OCI-LY7 (cell line): ENCODE measurements at regions not wholly inside any gene's neighbourhood (a gene's known extent, or its start where the extent isn't known, plus 50 kb on each side); places are given as distances from the start of the nearest gene placed in this dataset.

Experiments used
- BruUV-seq: library from RNA; stranded (reverse); fragments of 400-500 nt; replicated peaks from 2 replicates; lab custom pipeline; 2021; lab: Mats Ljungman, UMichigan
- CTCF ChIA-PET: fragments of 300-600 bp; sonication (Branson Sonifier 250); formaldehyde crosslinking; loops from one replicate; lab custom pipeline; 2022; ENCODE audit warnings: antibody characterized with exemption; ENCODE audit not compliant: unreplicated experiment; lab: Charles Lee
- POLR2A ChIA-PET: fragments of 300-600 bp; sonication (Branson Sonifier 250); formaldehyde crosslinking; loops from one replicate; lab custom pipeline; 2022; ENCODE audit warnings: antibody characterized with exemption; lab: Charles Lee
- DNase-seq: peaks from one replicate; pipeline ENCODE4 v3.0.0-alpha.2; 2015; ENCODE audit warnings: low spot score
- H2AFZ ChIP-seq: fragments of 200-600 bp; sonication (generic), shearing (Covaris generic); 2 replicates; pipeline ENCODE4 v1.6.1; 2014; ENCODE audit warnings: mild to moderate bottlenecking, antibody characterized with exemption, low read length, moderate library complexity
- H3K27ac ChIP-seq: fragments of 200-600 bp; sonication (generic); 2 replicates; pipeline ENCODE4 v1.5.1; 2014; ENCODE audit warnings: mixed run types, low read depth, mild to moderate bottlenecking, moderate library complexity, low read length, inconsistent platforms; ENCODE audit not compliant: poor library complexity, severe bottlenecking
- H3K36me3 ChIP-seq: fragments of 200-600 bp; sonication (generic); 2 replicates; pipeline ENCODE4 v1.6.1; 2014; ENCODE audit warnings: mild to moderate bottlenecking, antibody characterized with exemption, low read length, moderate library complexity, mixed read lengths; ENCODE audit not compliant: insufficient read depth
- H3K4me1 ChIP-seq: fragments of 200-600 bp; sonication (generic); 2 replicates; pipeline ENCODE4 v1.5.1; 2014; ENCODE audit warnings: mild to moderate bottlenecking, low read length; ENCODE audit not compliant: insufficient read depth, poor library complexity, severe bottlenecking
- H3K4me2 ChIP-seq: fragments of 200-600 bp; sonication (generic); 2 replicates; pipeline ENCODE4 v1.6.1; 2014; ENCODE audit warnings: mild to moderate bottlenecking, low read length
- H3K4me3 ChIP-seq: fragments of 200-600 bp; sonication (generic); 2 replicates; pipeline ENCODE4 v1.5.1; 2014; ENCODE audit warnings: mild to moderate bottlenecking, low read depth, low read length; ENCODE audit not compliant: poor library complexity, severe bottlenecking
- H3K79me2 ChIP-seq: fragments of 200-600 bp; sonication (generic); 2 replicates; pipeline ENCODE4 v1.6.1; 2016; ENCODE audit warnings: low read depth, mild to moderate bottlenecking, low read length, moderate library complexity, mixed read lengths; ENCODE audit not compliant: insufficient read depth
- H3K9me2 ChIP-seq: fragments of 200-600 bp; sonication (generic); 2 replicates; pipeline ENCODE4 v1.6.1; 2016; ENCODE audit warnings: mild to moderate bottlenecking, low read length, mixed read lengths; ENCODE audit not compliant: insufficient read depth
- H3K9me3 ChIP-seq: fragments of 200-600 bp; sonication (generic); 2 replicates; pipeline ENCODE4 v1.6.1; 2014; ENCODE audit warnings: mild to moderate bottlenecking, mixed run types, low read length, mixed read lengths
- H4K20me1 ChIP-seq: fragments of 200-600 bp; sonication (generic); 2 replicates; pipeline ENCODE4 v1.6.1; 2014; ENCODE audit warnings: mild to moderate bottlenecking, antibody characterized with exemption, low read length, moderate library complexity, mixed read lengths; ENCODE audit not compliant: insufficient read depth
- EZH2phosphoT487 ChIP-seq: fragments of 200-600 bp; sonication (generic); IDR thresholded peaks from 2 replicates; pipeline ENCODE4 v1.6.1; 2018; ENCODE audit warnings: low read depth, borderline replicate concordance, mild to moderate bottlenecking, mixed run types, antibody characterized with exemption, low read length, moderate library complexity, mixed read lengths
- intact Hi-C: fragments of 100-400 bp; cut with micrococcal nuclease; formaldehyde crosslinking; loops from one replicate; pipeline ENCODE4 v1.10.0; 2022; ENCODE audit not compliant: unreplicated experiment
- TF ChIP-seq, protein P1 (sequence below): fragments of 200-600 bp; sonication (generic); conservative IDR thresholded peaks from 2 replicates; pipeline ENCODE4 v1.5.1; 2014; ENCODE audit warnings: mild to moderate bottlenecking, antibody characterized with exemption, low read length, moderate library complexity, mixed read lengths

- Histone ChIP-seq H3K79me2 (no peaks in the 10 kb centered on the region), H3K27ac (no peak overlapping the region), H3K9me3 (no peaks in the 10 kb centered on the region), H3K4me3 (no peak overlapping the region), H2AFZ (no peak overlapping the region), H3K9me2 (no peaks in the 10 kb centered on the region), H3K4me1 (peaks cover 4% of the 10 kb centered on the region), H3K36me3 (no peaks in the 10 kb centered on the region), H3K4me2 (no peak overlapping the region), H4K20me1 (no peaks in the 10 kb centered on the region)
- ChIA-PET CTCF (interaction anchor here (0.5 to 1.0 kb wide), 5 partner anchors 94 to 321 kb away, joined by 3 to 4 read pairs (median 3); no protein-coding TSS in a partner anchor), POLR2A (interaction anchor here (1.0 to 1.4 kb wide), 2 partner anchors 28 to 29 kb away, joined by 3 read pairs; no protein-coding TSS in a partner anchor)
- DNase-seq, result no peak
- BruUV-seq, result no TSS peak
- intact Hi-C loops, result loop anchor here (5.0 kb wide), 1 partner anchor 321 kb away; no protein-coding TSS in a partner anchor
- TF ChIP-seq, protein P1, sequence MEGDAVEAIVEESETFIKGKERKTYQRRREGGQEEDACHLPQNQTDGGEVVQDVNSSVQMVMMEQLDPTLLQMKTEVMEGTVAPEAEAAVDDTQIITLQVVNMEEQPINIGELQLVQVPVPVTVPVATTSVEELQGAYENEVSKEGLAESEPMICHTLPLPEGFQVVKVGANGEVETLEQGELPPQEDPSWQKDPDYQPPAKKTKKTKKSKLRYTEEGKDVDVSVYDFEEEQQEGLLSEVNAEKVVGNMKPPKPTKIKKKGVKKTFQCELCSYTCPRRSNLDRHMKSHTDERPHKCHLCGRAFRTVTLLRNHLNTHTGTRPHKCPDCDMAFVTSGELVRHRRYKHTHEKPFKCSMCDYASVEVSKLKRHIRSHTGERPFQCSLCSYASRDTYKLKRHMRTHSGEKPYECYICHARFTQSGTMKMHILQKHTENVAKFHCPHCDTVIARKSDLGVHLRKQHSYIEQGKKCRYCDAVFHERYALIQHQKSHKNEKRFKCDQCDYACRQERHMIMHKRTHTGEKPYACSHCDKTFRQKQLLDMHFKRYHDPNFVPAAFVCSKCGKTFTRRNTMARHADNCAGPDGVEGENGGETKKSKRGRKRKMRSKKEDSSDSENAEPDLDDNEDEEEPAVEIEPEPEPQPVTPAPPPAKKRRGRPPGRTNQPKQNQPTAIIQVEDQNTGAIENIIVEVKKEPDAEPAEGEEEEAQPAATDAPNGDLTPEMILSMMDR, result no peak
- no peak for TF ChIP-seq EZH2phosphoT487
Measured at GRCh38 chr3:195003006-195003892, 267.7 kb downstream of the XXYLT1 start.

DNA sequence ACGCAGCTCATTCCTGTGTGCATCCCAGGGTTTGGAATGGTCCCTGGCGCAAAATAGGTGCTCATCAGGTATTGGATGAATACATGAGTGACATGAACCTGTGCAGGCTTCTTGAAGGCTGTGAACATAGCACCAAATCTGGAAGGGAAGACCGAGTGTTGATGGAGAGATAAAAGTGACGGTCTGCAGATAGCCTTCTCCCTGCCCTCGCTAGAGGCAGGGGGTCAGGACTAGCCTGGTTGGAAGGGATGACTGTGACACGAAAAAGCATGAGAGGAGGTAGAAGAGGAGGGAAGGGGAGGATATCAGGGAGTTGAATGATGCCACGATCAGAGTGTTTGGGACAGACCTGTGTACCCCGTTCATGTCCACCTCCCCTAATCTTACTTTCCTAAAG lies 267.1 kb downstream of the XXYLT1 start:
- no peak overlapping the region for H2AFZ ChIP-seq
- peaks cover 4% of the 10 kb centered on the region for H3K4me1 ChIP-seq
- no peak overlapping the region for H3K4me2 ChIP-seq
- ChIA-PET CTCF (no interaction called here), POLR2A (interaction anchor here (1.4 kb wide), 1 partner anchor 30 kb away, joined by 3 read pairs; no protein-coding TSS in a partner anchor)
- no peaks in the 10 kb centered on the region for H3K9me2 ChIP-seq
- TF ChIP-seq, protein P1, result no peak
- no peak for TF ChIP-seq EZH2phosphoT487
- no peaks in the 10 kb centered on the region for H3K79me2 ChIP-seq
- H3K4me3 ChIP-seq, result no peak overlapping the region
- no TSS peak for BruUV-seq
- intact Hi-C loops, result loop anchor here (5.0 kb wide), 1 partner anchor 322 kb away; no protein-coding TSS in a partner anchor
- H3K36me3 ChIP-seq, result no peaks in the 10 kb centered on the region
- no peaks in the 10 kb centered on the region for H4K20me1 ChIP-seq
- no peaks in the 10 kb centered on the region for H3K9me3 ChIP-seq
- H3K27ac ChIP-seq, result no peak overlapping the region
- DNase-seq, result no peak
